ENCODE measurements at regions not wholly inside any gene's neighbourhood (a gene's known extent, or its start where the extent isn't known, plus 50 kb on each side); places are given as distances from the start of the nearest gene placed in this dataset.

DNA sequence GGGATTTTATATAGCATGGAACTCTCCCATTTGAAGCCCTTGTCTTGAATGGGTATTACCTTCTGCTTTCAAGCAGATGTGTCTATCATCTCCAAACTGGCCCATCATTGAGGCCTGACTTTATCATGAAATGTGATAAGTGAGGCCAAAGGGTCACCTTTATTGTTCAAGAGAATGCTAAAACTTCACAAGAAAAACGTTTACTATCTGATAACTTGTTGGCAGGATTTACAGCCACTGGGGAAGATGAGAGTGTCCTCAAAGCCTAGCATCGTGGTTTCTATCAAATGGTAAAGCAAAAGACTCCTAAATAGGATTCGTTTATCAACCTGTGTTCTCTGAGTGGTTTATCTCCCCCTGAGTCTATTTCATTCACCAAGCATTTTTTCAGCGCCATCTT, 62.0 kb upstream of the CLMN start:
- TF ChIP-seq ISL1 (CRISPR knock-in tag; IDR thresholded peaks at IDR 0.05): no peak
- TF ChIP-seq BACH2 (CRISPR knock-in tag; IDR thresholded peaks at IDR 0.05; ENCODE audit: borderline replicate concordance): no peak
- no peak for TF ChIP-seq ZFP30 (CRISPR knock-in tag; IDR thresholded peaks at IDR 0.05)
- TF ChIP-seq, protein P1, sequence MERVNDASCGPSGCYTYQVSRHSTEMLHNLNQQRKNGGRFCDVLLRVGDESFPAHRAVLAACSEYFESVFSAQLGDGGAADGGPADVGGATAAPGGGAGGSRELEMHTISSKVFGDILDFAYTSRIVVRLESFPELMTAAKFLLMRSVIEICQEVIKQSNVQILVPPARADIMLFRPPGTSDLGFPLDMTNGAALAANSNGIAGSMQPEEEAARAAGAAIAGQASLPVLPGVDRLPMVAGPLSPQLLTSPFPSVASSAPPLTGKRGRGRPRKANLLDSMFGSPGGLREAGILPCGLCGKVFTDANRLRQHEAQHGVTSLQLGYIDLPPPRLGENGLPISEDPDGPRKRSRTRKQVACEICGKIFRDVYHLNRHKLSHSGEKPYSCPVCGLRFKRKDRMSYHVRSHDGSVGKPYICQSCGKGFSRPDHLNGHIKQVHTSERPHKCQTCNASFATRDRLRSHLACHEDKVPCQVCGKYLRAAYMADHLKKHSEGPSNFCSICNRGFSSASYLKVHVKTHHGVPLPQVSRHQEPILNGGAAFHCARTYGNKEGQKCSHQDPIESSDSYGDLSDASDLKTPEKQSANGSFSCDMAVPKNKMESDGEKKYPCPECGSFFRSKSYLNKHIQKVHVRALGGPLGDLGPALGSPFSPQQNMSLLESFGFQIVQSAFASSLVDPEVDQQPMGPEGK (CRISPR knock-in tag; IDR thresholded peaks at IDR 0.05; ENCODE audit: borderline replicate concordance): no peak
- no peak for TF ChIP-seq CSDC2 (CRISPR knock-in tag; IDR thresholded peaks at IDR 0.05)
- no peak for TF ChIP-seq POU6F1 (CRISPR knock-in tag; IDR thresholded peaks at IDR 0.05; ENCODE audit: borderline replicate concordance, low read depth)
- no peak for TF ChIP-seq OSR1 (CRISPR knock-in tag; IDR thresholded peaks at IDR 0.05)
- no peak for TF ChIP-seq RARB (CRISPR knock-in tag; IDR thresholded peaks at IDR 0.05)
- no peak for TF ChIP-seq ESRRG (CRISPR knock-in tag; IDR thresholded peaks at IDR 0.05)
- TF ChIP-seq ZC3H10 (CRISPR knock-in tag; IDR thresholded peaks at IDR 0.05): no peak
- no peak for TF ChIP-seq ARNTL (CRISPR knock-in tag; IDR thresholded peaks at IDR 0.05; ENCODE audit: borderline replicate concordance, low read depth)
